ENCODE measurements at regions not wholly inside any gene's neighbourhood (a gene's known extent, or its start where the extent isn't known, plus 50 kb on each side); places are given as distances from the start of the nearest gene placed in this dataset.

DNA sequence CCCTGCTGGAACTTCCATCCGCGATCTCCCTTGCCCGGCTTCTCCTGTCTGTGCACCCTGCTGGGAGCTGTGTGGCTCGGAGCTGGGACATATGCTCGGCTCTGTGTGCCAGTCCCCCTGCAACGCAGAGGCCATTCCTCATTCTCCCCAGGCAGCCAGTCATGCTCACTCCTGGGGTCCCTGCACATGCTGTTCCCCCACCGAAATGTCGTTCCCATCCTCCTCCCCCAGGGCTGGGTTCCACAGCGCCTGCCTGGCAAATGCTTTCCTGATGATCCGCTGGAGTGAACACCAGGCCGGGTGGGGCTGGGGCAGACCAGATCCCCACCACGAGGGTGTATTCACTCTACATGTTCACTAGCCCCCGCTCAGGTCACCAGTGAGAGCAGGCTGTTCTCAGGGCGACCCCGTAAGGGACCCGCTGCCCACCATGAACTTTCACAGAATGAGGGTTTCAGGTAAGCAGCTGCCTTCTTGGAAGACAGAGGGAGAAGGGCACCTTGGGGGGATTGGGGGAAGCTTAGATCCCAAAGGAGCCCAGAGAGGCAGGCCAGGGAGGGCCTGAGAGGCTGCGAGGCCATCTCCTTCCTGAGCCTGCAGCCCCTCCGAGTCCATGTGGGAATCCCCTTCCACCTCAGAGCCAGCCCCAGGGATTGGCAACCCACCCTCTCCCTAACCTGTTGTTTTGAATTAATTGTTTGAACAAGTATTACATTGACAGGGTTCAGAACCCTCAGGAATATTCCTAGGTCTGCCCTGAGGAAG is 88.7 kb upstream of the IQSEC1 start:
- no peak for DNase-seq (ENCODE audit: low read depth in 1 of 2, low spot score in 1 of 2)
- Histone ChIP-seq H3K27ac (replicated peaks) (no peak overlapping the region), H3K27me3 (ENCODE audit: insufficient read depth, poor library complexity, severe bottlenecking) (no peaks in the 10 kb centered on the region), H3K4me3 (replicated peaks; ENCODE audit: insufficient read depth, low read length) (no peak overlapping the region)
- TF ChIP-seq GABPA (IDR thresholded peaks at IDR 0.05; ENCODE audit: low read depth), result no peak
- no peak for TF ChIP-seq POLR2AphosphoS5 (IDR thresholded peaks at IDR 0.05; ENCODE audit: low read depth)
- TF ChIP-seq, protein P1, sequence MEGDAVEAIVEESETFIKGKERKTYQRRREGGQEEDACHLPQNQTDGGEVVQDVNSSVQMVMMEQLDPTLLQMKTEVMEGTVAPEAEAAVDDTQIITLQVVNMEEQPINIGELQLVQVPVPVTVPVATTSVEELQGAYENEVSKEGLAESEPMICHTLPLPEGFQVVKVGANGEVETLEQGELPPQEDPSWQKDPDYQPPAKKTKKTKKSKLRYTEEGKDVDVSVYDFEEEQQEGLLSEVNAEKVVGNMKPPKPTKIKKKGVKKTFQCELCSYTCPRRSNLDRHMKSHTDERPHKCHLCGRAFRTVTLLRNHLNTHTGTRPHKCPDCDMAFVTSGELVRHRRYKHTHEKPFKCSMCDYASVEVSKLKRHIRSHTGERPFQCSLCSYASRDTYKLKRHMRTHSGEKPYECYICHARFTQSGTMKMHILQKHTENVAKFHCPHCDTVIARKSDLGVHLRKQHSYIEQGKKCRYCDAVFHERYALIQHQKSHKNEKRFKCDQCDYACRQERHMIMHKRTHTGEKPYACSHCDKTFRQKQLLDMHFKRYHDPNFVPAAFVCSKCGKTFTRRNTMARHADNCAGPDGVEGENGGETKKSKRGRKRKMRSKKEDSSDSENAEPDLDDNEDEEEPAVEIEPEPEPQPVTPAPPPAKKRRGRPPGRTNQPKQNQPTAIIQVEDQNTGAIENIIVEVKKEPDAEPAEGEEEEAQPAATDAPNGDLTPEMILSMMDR (IDR thresholded peaks at IDR 0.05; ENCODE audit: insufficient read depth, low read length), result no peak
- TF ChIP-seq, protein P2, sequence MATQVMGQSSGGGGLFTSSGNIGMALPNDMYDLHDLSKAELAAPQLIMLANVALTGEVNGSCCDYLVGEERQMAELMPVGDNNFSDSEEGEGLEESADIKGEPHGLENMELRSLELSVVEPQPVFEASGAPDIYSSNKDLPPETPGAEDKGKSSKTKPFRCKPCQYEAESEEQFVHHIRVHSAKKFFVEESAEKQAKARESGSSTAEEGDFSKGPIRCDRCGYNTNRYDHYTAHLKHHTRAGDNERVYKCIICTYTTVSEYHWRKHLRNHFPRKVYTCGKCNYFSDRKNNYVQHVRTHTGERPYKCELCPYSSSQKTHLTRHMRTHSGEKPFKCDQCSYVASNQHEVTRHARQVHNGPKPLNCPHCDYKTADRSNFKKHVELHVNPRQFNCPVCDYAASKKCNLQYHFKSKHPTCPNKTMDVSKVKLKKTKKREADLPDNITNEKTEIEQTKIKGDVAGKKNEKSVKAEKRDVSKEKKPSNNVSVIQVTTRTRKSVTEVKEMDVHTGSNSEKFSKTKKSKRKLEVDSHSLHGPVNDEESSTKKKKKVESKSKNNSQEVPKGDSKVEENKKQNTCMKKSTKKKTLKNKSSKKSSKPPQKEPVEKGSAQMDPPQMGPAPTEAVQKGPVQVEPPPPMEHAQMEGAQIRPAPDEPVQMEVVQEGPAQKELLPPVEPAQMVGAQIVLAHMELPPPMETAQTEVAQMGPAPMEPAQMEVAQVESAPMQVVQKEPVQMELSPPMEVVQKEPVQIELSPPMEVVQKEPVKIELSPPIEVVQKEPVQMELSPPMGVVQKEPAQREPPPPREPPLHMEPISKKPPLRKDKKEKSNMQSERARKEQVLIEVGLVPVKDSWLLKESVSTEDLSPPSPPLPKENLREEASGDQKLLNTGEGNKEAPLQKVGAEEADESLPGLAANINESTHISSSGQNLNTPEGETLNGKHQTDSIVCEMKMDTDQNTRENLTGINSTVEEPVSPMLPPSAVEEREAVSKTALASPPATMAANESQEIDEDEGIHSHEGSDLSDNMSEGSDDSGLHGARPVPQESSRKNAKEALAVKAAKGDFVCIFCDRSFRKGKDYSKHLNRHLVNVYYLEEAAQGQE (IDR thresholded peaks at IDR 0.05; ENCODE audit: insufficient replicate concordance, low read depth), result no peak
- no peak for TF ChIP-seq SPI1 (IDR thresholded peaks at IDR 0.05; ENCODE audit: borderline replicate concordance, low read depth)

DNA sequence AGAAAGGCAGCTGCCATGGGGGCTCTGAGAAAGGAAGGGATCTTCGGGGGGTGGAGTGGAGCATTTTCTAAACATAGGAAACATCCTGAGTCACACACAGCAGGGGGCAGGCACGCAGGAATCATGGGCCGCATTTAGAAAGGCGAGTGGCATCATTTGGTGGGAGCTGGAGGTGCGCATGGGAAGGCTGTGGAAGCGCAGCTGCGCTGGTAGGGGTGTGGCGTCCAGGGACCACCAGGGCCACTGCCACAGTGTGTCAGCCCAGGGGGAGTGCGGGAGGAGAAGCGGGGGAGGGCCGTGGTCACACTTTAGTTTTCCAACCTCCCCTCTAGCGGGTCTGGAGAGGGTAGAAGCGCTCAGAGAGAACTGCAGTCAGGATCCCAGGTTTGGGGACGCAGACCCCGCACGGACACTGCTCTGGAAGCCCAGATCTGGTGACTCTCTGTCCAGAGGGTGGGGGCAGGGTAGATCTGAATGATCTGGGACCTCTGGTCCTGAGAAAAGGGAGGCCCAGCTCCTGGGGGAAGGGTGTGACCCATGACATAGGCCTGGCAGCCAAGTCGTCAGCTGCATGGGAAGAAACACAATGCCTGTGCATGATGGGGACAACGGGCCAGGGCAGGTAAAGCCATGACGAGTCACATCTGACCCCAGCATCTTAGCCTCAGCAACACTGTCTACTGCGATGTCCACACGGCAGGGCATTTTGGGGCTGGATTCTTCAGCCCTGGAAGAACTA is 88.0 kb upstream of the IQSEC1 start:
- no peak for DNase-seq (ENCODE audit: low read depth in 1 of 2, low spot score in 1 of 2)
- no peak overlapping the region for H3K27ac ChIP-seq (replicated peaks)

DNA sequence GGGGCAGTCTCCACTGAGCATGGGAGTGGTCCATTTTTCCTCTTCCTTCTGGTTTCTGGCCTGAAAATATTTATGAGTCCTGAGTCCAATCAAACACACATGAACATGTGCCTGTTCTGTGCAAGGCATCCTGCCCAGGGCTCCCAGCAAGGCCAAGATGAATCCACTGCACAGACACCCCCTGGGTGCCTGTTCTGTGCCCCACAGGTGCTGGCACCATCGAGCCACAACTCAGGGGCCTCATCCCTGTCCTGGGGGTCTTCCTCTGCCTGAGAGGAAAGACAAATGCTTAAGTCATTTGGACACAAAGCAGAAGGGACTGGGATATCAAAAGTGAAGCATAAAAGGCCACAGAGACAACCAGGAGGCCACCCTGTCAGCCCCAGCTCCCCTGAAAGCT is 87.4 kb upstream of the IQSEC1 start:
- H3K27ac ChIP-seq (replicated peaks), result no peak overlapping the region
- TF ChIP-seq GABPA (IDR thresholded peaks at IDR 0.05; ENCODE audit: low read depth), result no peak
- TF ChIP-seq, protein P1 (IDR thresholded peaks at IDR 0.05; ENCODE audit: insufficient read depth, low read length), result no peak
- no peak for TF ChIP-seq POLR2AphosphoS5 (IDR thresholded peaks at IDR 0.05; ENCODE audit: low read depth)
- TF ChIP-seq SPI1 (IDR thresholded peaks at IDR 0.05; ENCODE audit: borderline replicate concordance, low read depth), result no peak
- TF ChIP-seq, protein P2 (IDR thresholded peaks at IDR 0.05; ENCODE audit: insufficient replicate concordance, low read depth), result no peak
- DNase-seq (ENCODE audit: low read depth in 1 of 2, low spot score in 1 of 2), result no peak
- no peaks in the 10 kb centered on the region for H3K27me3 ChIP-seq (ENCODE audit: insufficient read depth, poor library complexity, severe bottlenecking)
- H3K4me3 ChIP-seq (replicated peaks; ENCODE audit: insufficient read depth, low read length), result no peak overlapping the region

More for the DNA sequence above, 88.0 kb upstream of the IQSEC1 start:
- Histone ChIP-seq H3K27me3 (ENCODE audit: insufficient read depth, poor library complexity, severe bottlenecking) (no peaks in the 10 kb centered on the region), H3K4me3 (replicated peaks; ENCODE audit: insufficient read depth, low read length) (no peak overlapping the region)
- TF ChIP-seq, protein P1 (IDR thresholded peaks at IDR 0.05; ENCODE audit: insufficient read depth, low read length), result no peak
- TF ChIP-seq GABPA (IDR thresholded peaks at IDR 0.05; ENCODE audit: low read depth) (no peak), SPI1 (IDR thresholded peaks at IDR 0.05; ENCODE audit: borderline replicate concordance, low read depth) (no peak), POLR2AphosphoS5 (IDR thresholded peaks at IDR 0.05; ENCODE audit: low read depth) (no peak)
- TF ChIP-seq, protein P2 (IDR thresholded peaks at IDR 0.05; ENCODE audit: insufficient replicate concordance, low read depth), result no peak

All from HL-60 (cell line).